GM19372 (cell line): ENCODE measurements at regions not wholly inside any gene's neighbourhood (a gene's known extent, or its start where the extent isn't known, plus 50 kb on each side); places are given as distances from the start of the nearest gene placed in this dataset.
"Not testable (repeated sequence)": the region's sequence is repeated elsewhere in the genome, so short reads cannot be mapped to it uniquely, and the experiment has no call there.

Experiments used
- ATAC-seq: cut with Tn5 transposase; IDR thresholded peaks from one replicate; pipeline ENCODE4 v1.9.1; 2021; ENCODE audit warnings: mild to moderate bottlenecking, low read depth, moderate library complexity; ENCODE audit not compliant: unreplicated experiment

DNA sequence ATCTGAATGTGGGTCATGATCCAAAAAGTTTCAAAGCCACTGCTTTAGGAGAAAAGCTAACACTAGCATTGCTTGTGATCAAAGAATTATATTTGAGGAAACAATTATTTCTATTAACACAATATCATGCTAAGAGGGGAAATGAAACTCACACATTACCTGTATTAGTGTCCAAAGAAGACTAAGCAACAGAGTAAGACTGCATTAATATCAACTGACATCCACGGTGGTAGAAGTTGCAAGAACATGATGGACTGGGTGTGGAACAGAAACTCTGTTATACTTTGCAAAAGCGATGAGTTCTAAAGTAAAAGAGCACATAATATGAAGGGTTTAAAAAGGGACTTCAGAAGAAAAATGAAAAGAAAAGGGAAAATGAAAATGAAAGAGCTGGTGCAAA, 648.3 kb upstream of the NECTIN3 start:
- no peak for ATAC-seq

DNA sequence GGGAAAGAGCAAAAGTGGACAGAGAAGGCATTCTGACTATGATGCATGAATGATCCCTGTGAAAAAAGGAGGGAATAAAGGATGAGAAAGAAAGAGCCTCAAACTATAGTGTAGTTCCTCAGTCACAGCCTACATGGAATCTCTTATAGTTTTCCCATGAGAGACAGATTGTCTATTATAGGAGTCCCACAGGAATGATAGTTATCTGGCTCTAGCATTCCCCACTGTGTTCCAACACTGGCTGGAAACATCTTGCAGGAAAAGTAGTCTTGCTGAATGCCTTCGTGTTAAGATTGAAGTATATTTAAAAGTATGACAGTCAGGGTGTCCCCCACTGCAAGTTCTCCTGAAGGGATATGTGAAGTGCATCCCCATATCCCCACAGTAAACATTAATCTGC, 641.5 kb upstream of the NECTIN3 start:
- no peak for ATAC-seq

DNA sequence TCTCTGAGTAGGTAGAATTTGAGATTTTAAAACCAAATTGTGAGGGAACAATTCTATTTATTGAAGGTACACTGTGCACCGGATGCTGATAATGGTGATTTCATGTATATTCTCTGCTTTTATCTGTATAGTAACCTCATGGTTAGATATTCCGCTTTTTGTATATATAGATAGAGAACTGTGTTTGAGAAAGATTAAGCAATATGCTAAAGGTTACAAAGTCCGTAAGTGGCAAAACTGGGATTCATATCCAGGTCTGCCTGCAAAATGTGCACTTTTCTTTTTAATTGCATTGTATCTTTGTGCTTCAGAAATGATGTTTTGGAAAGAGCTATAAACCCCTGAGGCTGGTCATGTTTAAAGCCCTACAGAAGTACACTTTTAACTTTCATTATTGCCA, 635.4 kb upstream of the NECTIN3 start:
- no peak for ATAC-seq

DNA sequence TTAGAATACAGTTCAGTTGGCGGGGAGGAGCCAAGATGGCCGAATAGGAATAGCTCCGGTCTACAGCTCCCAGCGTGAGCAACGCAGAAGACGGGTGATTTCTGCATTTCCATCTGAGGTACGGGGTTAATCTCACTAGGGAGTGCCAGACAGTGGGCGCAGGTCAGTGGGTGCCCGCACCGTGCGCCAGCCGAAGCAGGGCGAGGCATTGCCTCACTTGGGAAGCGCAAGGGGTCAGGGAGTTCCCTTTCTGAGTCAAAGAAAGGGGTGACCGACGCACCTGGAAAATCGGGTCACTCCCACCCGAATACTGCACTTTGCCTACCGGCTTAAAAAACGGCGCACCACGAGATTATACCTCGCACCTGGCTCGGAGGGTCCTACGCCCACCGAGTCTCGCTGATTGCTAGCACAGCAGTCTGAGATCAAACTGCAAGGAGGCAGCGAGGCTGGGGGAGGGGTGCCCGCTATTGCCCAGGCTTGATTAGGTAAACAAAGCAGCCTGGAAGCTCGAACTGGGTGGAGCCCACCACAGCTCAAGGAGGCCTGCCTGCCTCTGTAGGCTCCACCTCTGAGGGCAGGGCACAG, 631.5 kb upstream of the NECTIN3 start:
- ATAC-seq, result not testable (repeated sequence)

DNA sequence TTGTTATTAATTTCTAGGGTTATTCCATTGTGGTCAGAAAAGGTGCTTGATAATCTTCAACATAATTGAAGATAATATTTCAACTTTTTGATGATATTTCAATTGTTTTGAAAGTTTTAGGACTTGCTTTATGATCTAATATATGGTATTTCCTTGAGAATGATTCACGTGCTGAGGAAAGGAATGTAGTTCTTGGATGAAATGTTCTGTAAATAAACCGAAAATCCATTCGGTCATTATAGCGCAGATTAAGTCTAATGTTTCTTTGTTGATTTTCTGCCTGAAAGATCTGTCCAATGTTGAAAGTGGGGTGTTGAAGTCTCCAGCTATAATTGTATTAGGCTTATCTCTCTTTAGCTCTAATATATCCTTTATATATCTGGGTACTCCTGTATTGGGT, 617.5 kb upstream of the NECTIN3 start:
- no peak for ATAC-seq

DNA sequence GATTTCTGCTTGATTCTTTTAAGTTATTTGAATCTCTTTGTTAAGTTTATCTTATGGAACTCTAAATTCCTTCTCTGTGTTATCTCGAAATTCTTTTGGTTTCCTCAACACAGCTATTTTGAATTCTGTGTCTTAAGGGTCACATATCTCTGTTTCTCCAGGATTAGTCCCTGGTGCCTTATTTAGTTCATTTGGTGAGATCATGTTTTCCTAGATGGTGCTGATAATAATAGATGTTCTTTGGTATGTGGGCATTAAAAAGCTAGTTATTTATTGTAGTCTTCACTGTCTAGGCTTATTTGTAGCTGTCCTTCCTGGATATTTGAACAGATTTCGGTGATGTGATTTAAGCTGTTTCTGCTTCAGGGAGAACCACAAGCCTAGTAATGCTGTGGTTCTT, 615.6 kb upstream of the NECTIN3 start:
- ATAC-seq, result no peak

DNA sequence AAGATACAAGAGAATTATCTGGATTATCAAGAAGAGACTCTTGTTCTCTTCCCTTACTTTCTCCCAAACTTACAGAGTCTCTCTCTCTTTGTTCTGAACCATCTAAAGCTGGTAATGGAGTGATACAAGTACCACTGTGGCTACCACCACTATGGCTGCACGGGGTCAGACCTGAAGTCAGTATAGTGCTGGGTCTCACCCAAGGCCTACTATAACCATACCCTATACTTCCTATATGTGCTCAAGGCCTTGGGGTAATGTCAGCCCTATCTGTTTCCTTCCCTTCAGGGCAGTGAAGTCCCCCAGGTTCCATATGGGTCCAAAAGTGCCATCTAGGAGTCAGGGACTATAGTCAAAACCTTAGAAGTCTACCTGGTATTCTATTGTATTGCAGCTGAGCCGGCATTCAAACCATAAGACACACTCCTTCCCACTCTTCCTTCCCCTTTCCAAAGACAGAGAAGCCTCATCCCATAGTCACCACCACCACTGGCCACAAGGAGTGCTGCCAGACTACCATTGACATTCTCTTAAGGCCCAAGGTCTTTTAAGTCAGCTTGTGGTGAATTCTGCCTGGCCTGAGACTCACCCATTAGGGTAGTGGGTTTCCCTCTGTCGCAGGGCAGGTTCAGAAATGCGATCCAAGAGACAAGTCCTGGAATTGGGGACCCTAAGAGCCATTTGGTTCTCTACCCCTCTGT, 615.0 kb upstream of the NECTIN3 start:
- no peak for ATAC-seq

DNA sequence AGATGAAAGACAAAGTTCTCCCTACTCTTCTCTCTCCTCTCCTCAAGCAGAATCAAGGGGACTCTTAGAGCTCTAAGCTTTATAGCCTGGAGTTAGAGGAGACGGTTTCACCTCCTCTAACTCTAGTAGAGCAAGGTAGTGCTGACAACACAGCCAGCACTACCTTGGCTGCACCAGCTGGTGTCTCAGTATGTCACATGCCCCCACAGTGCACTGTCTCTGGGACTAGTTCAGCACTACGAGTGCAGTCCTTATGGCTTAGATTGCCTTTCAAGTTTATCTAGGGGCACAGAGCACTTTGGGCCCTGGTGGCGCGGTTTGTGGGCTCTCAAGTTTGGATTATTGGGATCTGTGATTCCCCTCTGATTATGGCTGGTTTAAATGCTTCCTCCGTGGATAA, 614.1 kb upstream of the NECTIN3 start:
- ATAC-seq, result no peak

DNA sequence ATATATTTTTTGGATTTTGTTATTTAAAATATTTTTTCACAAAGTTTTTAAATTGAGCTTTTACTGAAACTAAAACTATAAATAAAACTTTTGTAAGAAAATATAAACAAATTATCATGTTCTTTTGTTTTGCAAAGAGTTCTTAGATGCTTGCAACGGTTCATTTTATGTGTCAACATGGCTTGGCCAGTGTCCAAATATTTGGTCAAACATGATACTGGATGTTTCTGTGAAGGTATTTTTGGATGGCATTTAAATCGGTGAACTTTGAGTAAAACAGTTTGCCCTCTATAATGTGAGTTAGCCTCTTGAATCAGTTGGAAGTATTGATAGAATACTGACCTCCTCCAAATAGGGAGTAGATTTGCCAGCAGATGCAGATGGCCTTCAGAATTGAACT, 612.6 kb upstream of the NECTIN3 start:
- ATAC-seq, result no peak

DNA sequence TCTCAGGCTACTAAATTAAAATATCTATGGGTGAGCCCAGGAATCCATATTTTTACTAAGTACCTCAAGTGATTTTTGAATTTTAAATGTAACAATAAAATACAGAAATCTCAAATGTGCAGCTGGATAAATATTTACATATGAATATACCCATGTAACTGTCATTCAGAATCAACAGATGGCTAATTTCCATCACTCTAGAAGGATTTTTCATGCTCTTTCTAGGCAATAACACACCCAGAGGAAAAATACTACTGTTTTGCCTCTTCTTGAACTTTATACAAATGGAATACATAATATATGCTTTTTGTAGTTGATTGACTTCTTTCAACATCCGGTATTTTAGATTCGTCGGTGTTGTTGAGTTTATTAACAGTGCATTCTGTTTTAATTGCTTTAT, 601.3 kb upstream of the NECTIN3 start:
- no peak for ATAC-seq

DNA sequence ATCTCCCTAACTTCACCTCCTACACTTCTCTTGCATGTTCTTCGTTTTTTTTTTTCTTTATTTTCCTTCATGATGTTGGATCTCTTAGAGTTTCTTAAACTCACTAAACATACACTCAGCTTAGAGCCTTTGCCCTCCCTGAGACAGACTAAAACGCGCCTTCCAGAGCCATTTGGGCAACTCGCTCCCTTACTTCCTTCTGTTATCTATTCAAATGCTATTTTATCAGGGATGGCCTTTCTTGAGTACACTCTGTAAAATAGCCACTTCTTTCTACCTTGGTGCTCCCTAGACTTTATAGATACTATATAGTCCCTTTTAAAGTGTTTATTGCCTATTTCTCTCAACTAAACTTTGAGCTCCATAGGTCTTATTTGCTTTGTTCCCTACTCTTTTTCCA, 598.2 kb upstream of the NECTIN3 start:
- no peak for ATAC-seq

DNA sequence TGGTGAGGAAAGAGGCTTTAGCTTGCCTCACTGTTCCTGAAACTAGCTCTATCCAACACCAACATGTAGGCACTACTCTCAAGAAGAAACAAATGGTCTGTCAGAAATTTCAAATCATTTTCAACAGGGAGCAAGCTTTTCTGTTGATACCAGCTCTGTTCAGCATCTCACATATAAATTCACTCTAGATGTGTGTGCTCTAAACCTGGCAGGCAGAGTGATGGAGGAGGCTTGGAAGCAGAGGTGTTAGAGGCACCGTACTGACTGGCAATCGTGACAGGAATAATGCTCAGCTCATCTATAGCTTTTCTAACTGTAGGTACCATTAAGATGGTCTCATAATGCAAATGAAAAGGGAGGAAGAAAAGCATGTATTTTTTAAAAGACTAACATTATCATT, 597.2 kb upstream of the NECTIN3 start:
- no peak for ATAC-seq

DNA sequence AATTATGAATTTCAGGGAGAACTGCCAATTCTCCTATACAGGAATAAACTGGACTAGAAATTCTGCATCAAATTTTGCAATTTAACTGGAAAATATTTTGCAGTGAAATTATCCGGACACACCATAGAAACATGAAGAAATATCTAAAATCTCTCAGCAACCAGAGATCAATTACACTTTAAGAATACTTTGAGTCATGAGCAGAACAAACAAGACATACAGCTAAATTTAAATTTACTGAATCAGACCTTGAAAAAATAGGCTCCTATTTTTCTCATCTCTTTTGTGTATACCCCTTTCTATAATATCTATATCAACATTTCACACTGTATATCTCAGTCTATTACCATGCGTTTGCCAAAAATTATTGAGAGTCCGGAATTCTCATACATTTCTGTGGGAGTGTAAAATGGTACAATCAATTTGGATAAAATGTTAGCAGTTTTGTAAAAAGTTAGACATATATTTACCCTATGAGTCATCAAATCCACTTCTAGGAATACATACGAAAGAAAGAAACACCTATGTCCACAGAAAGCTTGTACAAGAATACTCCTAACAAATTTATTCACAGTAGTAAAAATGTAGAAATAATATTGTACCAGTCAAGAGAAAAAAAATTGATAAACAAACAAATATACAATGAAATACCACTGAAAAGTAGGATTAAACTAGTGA, 593.1 kb upstream of the NECTIN3 start:
- no peak for ATAC-seq

DNA sequence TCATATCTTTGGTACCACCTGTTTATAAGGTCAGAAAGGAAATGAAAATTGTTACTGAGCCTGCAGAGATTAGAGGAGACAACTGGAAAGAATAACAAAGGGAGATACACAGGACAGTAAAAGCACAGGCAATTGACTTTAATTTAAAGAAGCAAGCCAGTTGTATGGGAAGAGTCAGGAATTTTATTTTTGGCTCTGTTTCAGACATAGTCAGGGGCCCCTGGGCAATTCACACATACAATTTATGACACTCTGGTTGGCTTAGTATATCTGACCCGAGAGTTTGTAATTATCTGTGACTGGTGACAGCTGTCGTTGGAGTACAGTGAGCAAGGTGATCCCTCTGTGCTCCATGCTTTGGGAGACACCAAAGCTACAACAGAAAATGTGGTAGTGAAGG, 591.9 kb upstream of the NECTIN3 start:
- no peak for ATAC-seq

DNA sequence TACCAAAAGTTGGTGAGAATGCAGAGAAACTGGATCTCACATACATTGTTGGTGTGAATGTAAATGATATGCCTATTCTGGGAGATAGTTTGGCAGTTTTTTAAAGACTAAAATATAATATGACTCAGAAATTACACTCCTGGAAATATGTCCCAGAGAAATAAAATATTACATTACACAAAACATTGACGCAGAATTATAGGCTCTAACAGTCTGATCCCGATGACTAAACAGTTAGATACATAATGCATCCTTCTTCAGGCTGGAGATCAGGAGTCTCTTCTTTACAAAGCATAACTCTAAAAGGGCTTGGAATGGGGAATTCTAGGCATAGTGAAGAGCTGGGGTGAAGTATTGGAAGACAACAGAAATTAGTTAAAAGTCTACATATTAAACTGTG, 586.2 kb upstream of the NECTIN3 start:
- no peak for ATAC-seq

DNA sequence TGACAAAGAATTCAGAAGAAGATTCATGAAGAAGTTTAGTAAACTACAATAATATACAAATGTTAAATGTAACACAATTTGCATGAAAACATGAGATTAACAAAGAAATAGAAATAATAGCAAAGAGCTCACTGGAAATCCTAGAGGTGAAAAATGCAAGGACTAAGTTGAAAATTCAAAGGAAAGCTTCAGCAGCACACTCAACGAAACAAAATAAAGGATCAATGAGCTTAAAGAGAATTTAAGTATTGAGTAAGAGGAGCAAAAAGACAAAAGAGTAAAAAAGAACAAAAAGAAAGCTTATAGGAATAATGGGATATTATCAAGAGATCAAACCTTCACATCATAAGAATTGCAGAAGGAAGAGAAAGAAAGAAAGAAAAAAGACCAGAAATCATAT, 583.8 kb upstream of the NECTIN3 start:
- no peak for ATAC-seq

DNA sequence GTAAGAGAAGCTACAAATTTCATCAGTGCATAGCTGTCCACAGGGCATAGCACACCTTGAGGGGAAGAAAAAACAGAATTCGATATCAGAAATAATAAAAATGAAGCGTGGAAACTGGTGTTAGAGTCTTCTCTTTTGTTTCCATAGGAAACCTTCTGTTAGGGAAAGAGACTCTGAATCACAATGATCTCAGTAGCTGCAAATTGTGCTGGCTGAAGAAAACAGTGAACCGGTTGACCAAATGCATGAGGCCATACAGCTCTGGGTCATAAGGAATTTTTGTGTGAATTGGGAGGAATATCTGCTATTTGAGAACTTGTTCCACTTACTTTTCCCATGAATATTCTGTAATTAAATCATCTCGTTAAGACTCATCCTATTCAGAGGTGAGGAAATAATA, 580.2 kb upstream of the NECTIN3 start:
- ATAC-seq, result no peak

DNA sequence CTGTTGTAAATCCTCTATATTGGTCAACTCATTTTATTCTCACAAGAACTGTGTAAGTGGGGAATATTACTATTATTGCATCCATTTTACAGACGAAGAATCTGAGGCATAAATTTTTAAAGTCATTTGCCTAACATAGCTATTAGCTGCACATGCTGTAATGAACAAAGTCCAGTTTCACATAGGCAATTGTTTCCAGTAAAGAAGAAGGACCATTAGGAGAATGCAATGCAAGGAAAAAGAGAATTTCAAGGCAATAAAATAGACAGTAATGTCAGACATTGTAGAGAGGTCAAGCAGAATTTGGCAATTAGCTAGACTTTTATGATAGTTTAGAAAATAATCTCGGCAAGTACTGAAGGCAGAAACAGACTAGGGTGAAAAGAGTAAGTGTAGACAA, 578.7 kb upstream of the NECTIN3 start:
- no peak for ATAC-seq

DNA sequence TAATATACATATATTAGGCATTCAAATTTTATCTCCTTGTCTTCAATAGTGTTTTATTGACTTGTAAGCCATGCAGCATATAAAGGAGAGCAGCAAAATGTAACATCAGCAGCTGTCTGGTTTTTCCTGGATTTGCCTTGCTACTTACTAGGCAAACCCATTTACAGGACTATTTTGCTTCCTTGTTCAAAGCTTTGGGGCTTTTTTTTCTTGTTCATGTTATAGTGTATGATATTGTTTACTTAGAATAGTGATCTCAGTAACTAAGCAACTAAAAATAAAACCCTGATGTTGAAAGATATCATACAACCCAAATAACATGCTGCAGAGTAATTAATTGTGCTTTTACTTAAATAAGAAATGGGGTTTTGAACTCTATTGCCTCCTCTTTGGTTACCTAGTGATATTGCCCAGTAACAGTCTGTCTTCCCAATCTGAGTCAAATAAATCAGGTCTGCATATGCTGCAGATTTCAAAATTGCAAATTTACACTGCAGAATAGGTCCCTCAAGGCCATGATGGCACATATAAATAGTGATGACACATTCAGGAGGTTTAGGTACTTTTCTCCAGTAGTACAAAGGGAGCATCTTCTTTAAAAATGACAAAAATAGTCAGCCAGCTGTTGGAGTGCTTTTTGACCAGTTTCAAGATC, 578.1 kb upstream of the NECTIN3 start:
- no peak for ATAC-seq

DNA sequence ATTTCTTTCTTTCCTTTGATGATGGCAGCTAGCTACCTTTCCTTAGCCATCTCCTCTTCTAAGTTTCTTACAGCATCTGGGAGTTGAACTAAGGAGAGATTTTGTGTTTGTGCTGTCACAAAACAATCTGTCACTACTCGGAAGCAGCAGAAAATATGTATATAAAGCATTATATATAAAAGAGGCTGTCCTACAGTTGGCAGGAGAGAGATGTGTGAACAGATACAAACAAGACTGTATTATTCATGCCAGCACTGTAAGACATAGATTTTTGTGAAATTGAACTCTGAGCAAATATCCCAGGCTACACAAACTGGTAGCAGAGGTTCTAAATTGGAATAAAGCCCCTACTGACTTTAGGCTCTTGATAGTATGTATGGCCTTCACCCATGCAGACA, 577.5 kb upstream of the NECTIN3 start:
- ATAC-seq, result no peak

DNA sequence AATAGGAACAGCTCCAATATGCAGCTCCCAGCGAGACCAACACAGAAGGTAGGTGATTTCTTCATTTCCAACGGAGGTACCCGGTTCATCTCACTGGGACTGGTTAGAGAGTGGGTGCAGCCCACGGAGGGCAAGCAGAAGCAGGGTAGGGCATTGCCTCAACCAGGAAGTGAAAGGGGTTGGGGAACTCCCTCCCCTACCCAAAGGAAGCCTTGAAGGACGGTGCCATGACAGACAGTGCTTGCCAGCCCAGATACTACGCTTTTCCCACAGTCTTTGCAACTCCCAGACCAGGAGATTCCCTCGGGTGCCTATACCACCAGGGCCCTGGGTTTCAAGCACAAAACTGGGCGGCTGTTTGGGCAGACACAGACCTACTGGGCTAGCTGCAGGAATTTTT, 576.9 kb upstream of the NECTIN3 start:
- ATAC-seq, result no peak
